GM20000 (cell line): ENCODE measurements at regions not wholly inside any gene's neighbourhood (a gene's known extent, or its start where the extent isn't known, plus 50 kb on each side); places are given as distances from the start of the nearest gene placed in this dataset.

Source experiments
- DNase-seq: peaks from one replicate; pipeline ENCODE4 v3.0.0; 2012; ENCODE audit warnings: low spot score
- TF ChIP-seq, protein P1 (sequence below): IDR thresholded peaks from 2 replicates; pipeline ENCODE4 v1.5.1; 2012; ENCODE audit warnings: mild to moderate bottlenecking, control low read depth; ENCODE audit errors: extremely low read depth, missing control alignments

- DNase-seq = no peak
- TF ChIP-seq, protein P1, sequence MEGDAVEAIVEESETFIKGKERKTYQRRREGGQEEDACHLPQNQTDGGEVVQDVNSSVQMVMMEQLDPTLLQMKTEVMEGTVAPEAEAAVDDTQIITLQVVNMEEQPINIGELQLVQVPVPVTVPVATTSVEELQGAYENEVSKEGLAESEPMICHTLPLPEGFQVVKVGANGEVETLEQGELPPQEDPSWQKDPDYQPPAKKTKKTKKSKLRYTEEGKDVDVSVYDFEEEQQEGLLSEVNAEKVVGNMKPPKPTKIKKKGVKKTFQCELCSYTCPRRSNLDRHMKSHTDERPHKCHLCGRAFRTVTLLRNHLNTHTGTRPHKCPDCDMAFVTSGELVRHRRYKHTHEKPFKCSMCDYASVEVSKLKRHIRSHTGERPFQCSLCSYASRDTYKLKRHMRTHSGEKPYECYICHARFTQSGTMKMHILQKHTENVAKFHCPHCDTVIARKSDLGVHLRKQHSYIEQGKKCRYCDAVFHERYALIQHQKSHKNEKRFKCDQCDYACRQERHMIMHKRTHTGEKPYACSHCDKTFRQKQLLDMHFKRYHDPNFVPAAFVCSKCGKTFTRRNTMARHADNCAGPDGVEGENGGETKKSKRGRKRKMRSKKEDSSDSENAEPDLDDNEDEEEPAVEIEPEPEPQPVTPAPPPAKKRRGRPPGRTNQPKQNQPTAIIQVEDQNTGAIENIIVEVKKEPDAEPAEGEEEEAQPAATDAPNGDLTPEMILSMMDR = no peak
These were observed 468.5 kb upstream of the MIS18BP1 start for GRCh38 chr14:45721472-45721871.

GRCh38 chr14:45716572-45716971, 463.6 kb upstream of the MIS18BP1 start:
- TF ChIP-seq, protein P1 = no peak
- DNase-seq = no peak

DNA sequence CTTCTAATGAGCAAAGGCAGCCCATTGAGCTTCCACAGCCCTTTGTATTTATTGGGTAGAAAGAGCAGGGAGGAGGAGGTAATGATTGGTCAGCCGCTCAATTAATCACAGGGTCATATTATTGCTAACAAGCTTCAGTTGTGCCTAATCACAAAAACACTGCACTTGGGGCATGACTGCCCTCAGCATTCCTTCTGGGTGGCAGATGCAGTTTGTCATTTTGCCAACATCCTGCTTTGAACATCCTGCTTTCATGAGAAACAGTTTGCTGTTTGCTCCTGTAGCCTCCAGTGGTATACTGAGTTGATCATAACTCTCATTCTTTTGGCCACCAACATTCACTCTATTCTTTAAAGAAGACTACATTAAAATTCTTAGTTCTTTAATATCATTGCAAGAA, 462.9 kb upstream of the MIS18BP1 start:
- TF ChIP-seq, protein P1 = no peak
- no peak for DNase-seq

GRCh38 chr14:45709541-45709940, 456.5 kb upstream of the MIS18BP1 start:
- no peak for DNase-seq
- TF ChIP-seq, protein P1 = no peak

DNA sequence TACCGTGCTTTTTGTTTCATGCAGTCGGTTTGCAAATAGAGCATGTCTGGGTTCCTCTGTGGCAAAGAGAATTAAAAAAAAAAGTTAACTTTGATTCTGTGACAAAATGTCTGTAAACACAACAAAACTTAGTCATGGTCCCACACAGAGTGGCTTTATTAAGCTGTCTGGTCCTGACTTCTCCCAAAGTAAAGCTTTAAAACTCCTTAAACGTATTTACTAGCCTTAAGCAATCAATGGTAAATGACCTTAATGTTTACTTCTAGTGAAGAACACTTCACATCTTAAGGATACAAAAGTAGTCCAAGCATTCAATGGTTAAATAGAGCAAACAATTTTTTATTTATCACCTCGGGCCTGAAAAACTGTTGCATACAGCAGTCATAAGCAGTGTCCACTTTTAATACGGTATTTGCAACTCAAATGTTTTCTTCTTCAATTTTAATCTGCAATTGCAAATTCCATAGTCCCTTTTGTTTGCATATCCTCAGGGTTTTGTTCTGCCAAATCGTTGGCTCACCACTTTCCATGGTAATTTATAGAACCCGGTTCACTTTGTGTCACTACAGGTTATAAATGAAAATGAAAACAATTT, 453.0 kb upstream of the MIS18BP1 start:
- no peak for DNase-seq
- TF ChIP-seq, protein P1 = no peak

DNA sequence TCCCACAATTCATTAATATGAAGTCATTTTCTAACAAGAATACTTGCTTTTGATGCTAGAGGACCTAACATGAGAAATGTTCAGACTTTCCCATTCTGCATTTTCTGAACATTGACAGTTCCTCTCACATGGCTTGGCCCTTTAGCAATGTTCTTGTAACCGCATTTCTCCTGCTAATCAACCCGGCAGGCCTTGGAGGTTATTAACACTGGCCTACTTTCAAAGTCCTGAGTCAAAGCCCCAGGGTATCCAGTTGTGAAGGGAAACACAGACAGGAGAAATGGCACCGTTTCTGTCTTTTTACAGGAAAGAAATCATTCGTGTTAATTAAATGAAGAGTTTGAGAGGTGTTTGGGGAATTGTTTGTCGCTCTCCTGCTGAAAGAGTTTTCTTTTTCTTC, 446.5 kb upstream of the MIS18BP1 start:
- DNase-seq = no peak
- TF ChIP-seq, protein P1 = no peak

DNA sequence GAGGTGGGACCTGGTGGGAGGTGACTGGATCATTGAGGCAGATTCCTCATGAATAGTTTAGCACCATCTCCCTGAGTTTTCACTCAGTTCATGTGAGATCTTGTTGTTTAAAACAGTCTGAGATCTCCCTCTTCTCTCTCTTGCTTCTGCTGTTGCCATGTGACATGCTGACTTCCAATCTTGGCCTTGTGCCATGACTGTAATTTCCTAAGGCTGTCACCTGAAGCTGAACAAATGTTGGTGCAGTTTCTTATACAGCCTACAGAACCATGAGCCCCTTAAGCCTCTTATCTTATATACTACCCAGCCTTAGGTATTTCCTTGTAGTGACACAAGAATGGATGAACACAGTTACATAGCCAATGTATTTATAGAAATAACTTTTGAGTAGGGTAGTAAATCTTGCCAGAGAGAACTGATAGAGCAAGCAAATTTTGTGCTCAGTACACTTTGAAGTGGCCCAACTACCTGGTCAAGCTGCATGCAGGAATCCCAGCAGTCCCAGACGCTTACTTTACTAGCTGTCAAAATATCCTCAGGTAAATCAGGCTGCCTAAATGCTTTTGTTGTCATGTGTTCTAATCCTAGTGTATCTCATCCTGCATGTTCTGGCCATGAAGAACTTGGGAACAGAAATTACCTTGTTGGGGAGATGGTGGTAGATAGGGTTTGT, 445.6 kb upstream of the MIS18BP1 start:
- no peak for DNase-seq
- TF ChIP-seq, protein P1 = no peak
